ENCODE measurements at regions not wholly inside any gene's neighbourhood (a gene's known extent, or its start where the extent isn't known, plus 50 kb on each side); places are given as distances from the start of the nearest gene placed in this dataset.

- TF ChIP-seq CTCF (optimal IDR thresholded peaks at IDR 0.05 in 1 of 3, IDR thresholded peaks at IDR 0.05 in 1 of 3, conservative IDR thresholded peaks at IDR 0.05 in 1 of 3; ENCODE audit: extremely low read depth in 1 of 3, insufficient read depth in 2 of 3, low read length in 3 of 3) (no peak), EZH2 (IDR thresholded peaks at IDR 0.05; ENCODE audit: low read length) (no peak)
Observed at GRCh38 chr5:75951158-75951557, 132.0 kb upstream of the SV2C start.

All from keratinocyte (primary cell).